ENCODE measurements at regions not wholly inside any gene's neighbourhood (a gene's known extent, or its start where the extent isn't known, plus 50 kb on each side); places are given as distances from the start of the nearest gene placed in this dataset.

DNA sequence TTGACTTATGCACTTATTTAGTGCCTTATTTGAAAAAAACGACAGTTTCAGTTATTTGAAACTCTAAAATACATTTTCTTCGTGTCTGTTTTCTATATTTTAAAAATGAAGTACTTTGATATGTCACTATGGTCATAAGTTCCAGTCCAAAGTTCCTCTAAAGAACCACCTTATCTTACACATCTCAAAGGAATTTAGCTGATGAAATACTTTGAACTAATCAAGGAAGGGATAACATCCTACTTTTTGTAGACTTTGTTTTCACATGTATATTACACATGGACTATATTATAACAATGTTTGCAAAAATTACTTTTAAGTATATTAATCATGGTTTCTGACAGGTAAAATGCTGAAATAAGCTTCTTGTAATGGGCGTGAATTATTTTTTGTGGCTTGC is 265.8 kb upstream of the ZNF717 start:
- TF ChIP-seq, protein P1, sequence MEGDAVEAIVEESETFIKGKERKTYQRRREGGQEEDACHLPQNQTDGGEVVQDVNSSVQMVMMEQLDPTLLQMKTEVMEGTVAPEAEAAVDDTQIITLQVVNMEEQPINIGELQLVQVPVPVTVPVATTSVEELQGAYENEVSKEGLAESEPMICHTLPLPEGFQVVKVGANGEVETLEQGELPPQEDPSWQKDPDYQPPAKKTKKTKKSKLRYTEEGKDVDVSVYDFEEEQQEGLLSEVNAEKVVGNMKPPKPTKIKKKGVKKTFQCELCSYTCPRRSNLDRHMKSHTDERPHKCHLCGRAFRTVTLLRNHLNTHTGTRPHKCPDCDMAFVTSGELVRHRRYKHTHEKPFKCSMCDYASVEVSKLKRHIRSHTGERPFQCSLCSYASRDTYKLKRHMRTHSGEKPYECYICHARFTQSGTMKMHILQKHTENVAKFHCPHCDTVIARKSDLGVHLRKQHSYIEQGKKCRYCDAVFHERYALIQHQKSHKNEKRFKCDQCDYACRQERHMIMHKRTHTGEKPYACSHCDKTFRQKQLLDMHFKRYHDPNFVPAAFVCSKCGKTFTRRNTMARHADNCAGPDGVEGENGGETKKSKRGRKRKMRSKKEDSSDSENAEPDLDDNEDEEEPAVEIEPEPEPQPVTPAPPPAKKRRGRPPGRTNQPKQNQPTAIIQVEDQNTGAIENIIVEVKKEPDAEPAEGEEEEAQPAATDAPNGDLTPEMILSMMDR (IDR thresholded peaks at IDR 0.05): no peak
- TF ChIP-seq POLR2AphosphoS5 (IDR thresholded peaks at IDR 0.05) (no peak), POLR2A (IDR thresholded peaks at IDR 0.05) (no peak)

Data from breast epithelium (tissue), 3 donors.